GM21526 (cell line): ENCODE measurements at regions not wholly inside any gene's neighbourhood (a gene's known extent, or its start where the extent isn't known, plus 50 kb on each side); places are given as distances from the start of the nearest gene placed in this dataset.

Experiments used
- ATAC-seq: cut with Tn5 transposase; IDR thresholded peaks from one replicate; pipeline ENCODE4 v1.9.1; 2021; ENCODE audit warnings: moderate library complexity; ENCODE audit not compliant: unreplicated experiment, low FRiP score

GRCh38 chr3:66165660-66166059 is 55.1 kb upstream of the SLC25A26 start:
- no peak for ATAC-seq

GRCh38 chr3:66164155-66164554 is 56.6 kb upstream of the SLC25A26 start:
- no peak for ATAC-seq

- ATAC-seq = no peak
These were observed 57.6 kb upstream of the SLC25A26 start for GRCh38 chr3:66163222-66163621.

GRCh38 chr3:66162766-66163165 is 58.0 kb upstream of the SLC25A26 start:
- ATAC-seq = no peak

- ATAC-seq = no peak
These were observed 61.7 kb upstream of the SLC25A26 start for GRCh38 chr3:66158933-66159683.

GRCh38 chr3:66154444-66154861 is 66.3 kb upstream of the SLC25A26 start:
- no peak for ATAC-seq

- ATAC-seq = no peak
These were observed 67.0 kb upstream of the SLC25A26 start for GRCh38 chr3:66153481-66154443.

- ATAC-seq = no peak
These were observed 68.5 kb upstream of the SLC25A26 start for GRCh38 chr3:66152336-66152735.

- no peak for ATAC-seq
These were observed 69.8 kb upstream of the SLC25A26 start for GRCh38 chr3:66150977-66151376.

- ATAC-seq = no peak
These were observed 71.5 kb upstream of the SLC25A26 start for GRCh38 chr3:66149269-66149668.

- no peak for ATAC-seq
These were observed 75.4 kb upstream of the SLC25A26 start for GRCh38 chr3:66145408-66145733.

- ATAC-seq = no peak
These were observed 76.0 kb upstream of the SLC25A26 start for GRCh38 chr3:66144568-66145407.

GRCh38 chr3:66142079-66142478 is 78.7 kb upstream of the SLC25A26 start:
- no peak for ATAC-seq

- no peak for ATAC-seq
These were observed 79.9 kb upstream of the SLC25A26 start for GRCh38 chr3:66140743-66141372.

GRCh38 chr3:66140106-66140505 is 80.7 kb upstream of the SLC25A26 start:
- ATAC-seq = no peak

GRCh38 chr3:66139415-66139814 is 81.4 kb upstream of the SLC25A26 start:
- no peak for ATAC-seq

- ATAC-seq = peak; percentile 74
These were observed 82.2 kb upstream of the SLC25A26 start for GRCh38 chr3:66138336-66139313.

GRCh38 chr3:66136597-66136996 is 84.2 kb upstream of the SLC25A26 start:
- ATAC-seq = no peak

- ATAC-seq = no peak
These were observed 86.9 kb upstream of the SLC25A26 start for GRCh38 chr3:66133853-66134445.
